ENCODE measurements at regions not wholly inside any gene's neighbourhood (a gene's known extent, or its start where the extent isn't known, plus 50 kb on each side); places are given as distances from the start of the nearest gene placed in this dataset.

DNA sequence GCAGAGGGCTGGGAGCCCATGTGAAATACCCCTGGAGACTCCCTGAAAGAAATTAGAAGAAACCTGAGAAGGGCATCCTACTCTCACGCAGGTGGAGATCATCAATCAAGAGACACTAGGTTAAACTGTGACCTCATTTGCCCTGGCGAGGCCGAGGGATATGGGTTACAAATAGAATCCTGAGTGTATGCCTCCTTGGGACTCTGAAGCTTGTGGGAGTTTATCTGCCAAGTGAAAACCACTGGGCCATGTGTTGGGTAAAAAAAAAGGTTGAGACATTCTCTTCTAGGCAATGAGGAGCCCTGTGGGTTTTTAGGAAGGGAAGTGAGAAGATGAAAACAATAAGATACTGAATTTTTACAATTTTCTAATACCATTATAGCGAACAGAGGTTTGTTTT, 160.7 kb upstream of the ARID2 start:
- no peak for TF ChIP-seq CTCF (conservative IDR thresholded peaks at IDR 0.05; ENCODE audit: low read depth, low read length)
- Histone ChIP-seq H3K4me1 (ENCODE audit: low read depth, poor library complexity, severe bottlenecking) (no peaks in the 10 kb centered on the region), H3K79me2 (ENCODE audit: insufficient read depth, low read depth) (no peaks in the 10 kb centered on the region), H3K27me3 (ENCODE audit: insufficient read depth, low read depth) (no peaks in the 10 kb centered on the region), H2AFZ (ENCODE audit: low read depth) (no peak overlapping the region), H3K27ac (no peak overlapping the region), H3K4me2 (no peak overlapping the region), H4K20me1 (ENCODE audit: insufficient read depth) (no peaks in the 10 kb centered on the region), H3K9ac (no peak overlapping the region), H3K4me3 (IDR thresholded peaks at IDR 0.05; ENCODE audit: insufficient read depth, low read depth, low read length) (no peak overlapping the region), H3K36me3 (ENCODE audit: insufficient read depth) (no peaks in the 10 kb centered on the region)

GRCh38 chr12:45570501-45570900, 159.0 kb upstream of the ARID2 start:
- no peaks in the 10 kb centered on the region for H3K27me3 ChIP-seq (ENCODE audit: insufficient read depth, low read depth)
- no peaks in the 10 kb centered on the region for H4K20me1 ChIP-seq (ENCODE audit: insufficient read depth)
- H3K4me3 ChIP-seq (IDR thresholded peaks at IDR 0.05; ENCODE audit: insufficient read depth, low read depth, low read length), result no peak overlapping the region
- no peak for TF ChIP-seq CTCF (conservative IDR thresholded peaks at IDR 0.05; ENCODE audit: low read depth, low read length)
- no peaks in the 10 kb centered on the region for H3K36me3 ChIP-seq (ENCODE audit: insufficient read depth)
- no peaks in the 10 kb centered on the region for H3K79me2 ChIP-seq (ENCODE audit: insufficient read depth, low read depth)
- H3K4me1 ChIP-seq (ENCODE audit: low read depth, poor library complexity, severe bottlenecking), result no peaks in the 10 kb centered on the region
- no peak overlapping the region for H2AFZ ChIP-seq (ENCODE audit: low read depth)
- no peak overlapping the region for H3K9ac ChIP-seq
- no peak overlapping the region for H3K27ac ChIP-seq
- no peak overlapping the region for H3K4me2 ChIP-seq

- Histone ChIP-seq H2AFZ (ENCODE audit: low read depth) (no peak overlapping the region), H3K9ac (no peak overlapping the region), H4K20me1 (ENCODE audit: insufficient read depth) (no peaks in the 10 kb centered on the region), H3K4me3 (IDR thresholded peaks at IDR 0.05; ENCODE audit: insufficient read depth, low read depth, low read length) (no peak overlapping the region), H3K4me1 (ENCODE audit: low read depth, poor library complexity, severe bottlenecking) (no peaks in the 10 kb centered on the region), H3K36me3 (ENCODE audit: insufficient read depth) (no peaks in the 10 kb centered on the region), H3K27ac (no peak overlapping the region), H3K27me3 (ENCODE audit: insufficient read depth, low read depth) (no peaks in the 10 kb centered on the region), H3K4me2 (no peak overlapping the region), H3K79me2 (ENCODE audit: insufficient read depth, low read depth) (no peaks in the 10 kb centered on the region)
- no peak for TF ChIP-seq CTCF (conservative IDR thresholded peaks at IDR 0.05; ENCODE audit: low read depth, low read length)
Observed at GRCh38 chr12:45572114-45572513, 157.4 kb upstream of the ARID2 start.

DNA sequence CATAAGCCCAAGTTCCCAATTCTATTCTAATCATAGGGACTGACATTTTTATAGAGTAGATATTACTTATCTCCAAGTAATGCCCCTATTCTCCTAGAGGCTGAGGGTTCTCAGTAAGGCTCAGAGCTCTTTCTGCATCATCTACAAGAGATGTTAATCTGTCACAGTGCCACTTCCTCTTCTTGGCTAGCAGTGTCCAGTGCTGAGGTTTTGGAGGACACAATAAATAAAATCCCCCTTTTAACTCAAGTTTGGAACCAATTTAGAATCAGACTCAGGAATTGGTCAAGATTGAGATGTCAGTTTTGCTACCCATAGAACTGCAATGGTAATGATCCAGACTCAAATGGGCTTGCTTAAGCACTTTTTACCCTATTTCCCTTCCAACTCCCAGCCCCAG, 154.1 kb upstream of the ARID2 start:
- H3K9ac ChIP-seq, result no peak overlapping the region
- no peaks in the 10 kb centered on the region for H3K27me3 ChIP-seq (ENCODE audit: insufficient read depth, low read depth)
- no peak for TF ChIP-seq CTCF (conservative IDR thresholded peaks at IDR 0.05; ENCODE audit: low read depth, low read length)
- H3K36me3 ChIP-seq (ENCODE audit: insufficient read depth), result no peaks in the 10 kb centered on the region
- H3K27ac ChIP-seq, result no peak overlapping the region
- no peak overlapping the region for H2AFZ ChIP-seq (ENCODE audit: low read depth)
- no peaks in the 10 kb centered on the region for H3K4me1 ChIP-seq (ENCODE audit: low read depth, poor library complexity, severe bottlenecking)
- H3K4me3 ChIP-seq (IDR thresholded peaks at IDR 0.05; ENCODE audit: insufficient read depth, low read depth, low read length), result no peak overlapping the region
- H3K79me2 ChIP-seq (ENCODE audit: insufficient read depth, low read depth), result no peaks in the 10 kb centered on the region
- H4K20me1 ChIP-seq (ENCODE audit: insufficient read depth), result no peaks in the 10 kb centered on the region
- no peak overlapping the region for H3K4me2 ChIP-seq

Data from KMS-11 (cell line).